ENCODE measurements at regions not wholly inside any gene's neighbourhood (a gene's known extent, or its start where the extent isn't known, plus 50 kb on each side); places are given as distances from the start of the nearest gene placed in this dataset.

DNA sequence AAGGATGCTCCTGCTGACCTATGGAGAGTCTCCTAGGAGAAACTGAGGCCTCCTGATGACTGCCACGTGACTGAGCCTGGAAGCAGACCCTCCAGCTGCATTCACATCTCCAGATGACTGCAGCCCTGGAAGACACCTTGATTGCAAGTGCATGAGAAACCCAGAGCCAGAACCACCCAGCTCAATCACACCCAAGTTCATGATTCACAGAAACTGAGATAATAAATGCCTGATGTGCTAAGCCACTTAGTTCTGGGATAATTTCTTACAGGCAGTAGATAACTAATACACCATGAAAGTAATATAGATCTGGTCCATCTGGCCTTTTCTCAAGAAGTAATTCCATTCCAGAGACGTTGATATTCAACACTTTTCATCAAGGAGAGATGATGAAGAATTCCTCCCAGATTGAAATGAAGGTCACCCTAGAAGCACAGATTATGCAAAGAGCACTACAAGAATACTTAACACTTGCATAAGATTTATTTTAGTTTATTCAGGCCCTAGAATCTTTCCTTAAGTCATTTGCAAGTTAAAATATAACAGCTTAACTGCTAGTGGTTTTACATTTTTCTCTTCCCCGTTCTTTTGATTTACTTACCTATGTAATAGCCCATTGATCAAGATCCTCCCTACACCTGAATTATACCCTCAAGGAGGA lies 208.2 kb upstream of the INHBA start:
- DNase-seq (ENCODE audit: low spot score) = no peak

DNA sequence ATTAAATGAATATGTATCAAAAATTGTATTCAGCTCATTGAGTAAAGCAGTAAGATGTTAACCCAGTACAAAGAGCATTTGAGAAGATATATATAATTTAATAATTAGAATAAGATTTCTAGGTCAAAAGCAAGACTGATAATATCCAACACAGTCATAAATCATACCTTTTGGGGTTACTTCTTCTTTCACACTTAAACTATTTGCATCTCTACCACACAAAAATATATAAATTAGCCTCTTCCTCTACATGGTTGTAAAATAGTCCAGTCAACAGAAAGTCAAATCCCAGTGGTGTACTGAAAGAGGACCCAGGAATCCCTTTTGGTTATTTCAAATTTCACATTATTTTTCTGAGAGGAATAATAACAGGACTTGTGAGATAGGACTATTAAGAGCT lies 204.6 kb upstream of the INHBA start:
- no peak for DNase-seq (ENCODE audit: low spot score)

GRCh38 chr7:41900532-41900931 lies 197.6 kb upstream of the INHBA start:
- no peak for DNase-seq (ENCODE audit: low spot score)

GRCh38 chr7:41899823-41900433 lies 197.0 kb upstream of the INHBA start:
- DNase-seq (ENCODE audit: low spot score) = no peak

DNA sequence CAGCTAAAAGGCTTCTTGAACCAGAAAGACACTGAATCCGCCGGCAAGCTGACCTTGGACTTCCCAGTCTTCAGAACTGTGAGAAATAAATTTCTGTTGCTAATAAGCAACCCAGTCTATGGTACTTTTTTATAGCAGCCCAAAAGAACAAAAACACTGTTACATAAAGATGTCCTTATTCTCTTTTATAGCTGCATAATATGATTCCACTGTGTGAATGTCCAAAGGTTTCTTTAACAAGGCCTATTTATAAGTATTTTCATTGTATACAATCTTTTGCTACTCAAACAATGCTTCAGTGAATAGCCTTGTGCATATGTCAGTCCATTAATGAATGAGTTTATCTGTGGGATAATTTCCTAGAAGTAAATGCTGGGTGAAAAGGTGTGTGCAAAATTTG lies 190.8 kb upstream of the INHBA start:
- DNase-seq (ENCODE audit: low spot score) = no peak

DNA sequence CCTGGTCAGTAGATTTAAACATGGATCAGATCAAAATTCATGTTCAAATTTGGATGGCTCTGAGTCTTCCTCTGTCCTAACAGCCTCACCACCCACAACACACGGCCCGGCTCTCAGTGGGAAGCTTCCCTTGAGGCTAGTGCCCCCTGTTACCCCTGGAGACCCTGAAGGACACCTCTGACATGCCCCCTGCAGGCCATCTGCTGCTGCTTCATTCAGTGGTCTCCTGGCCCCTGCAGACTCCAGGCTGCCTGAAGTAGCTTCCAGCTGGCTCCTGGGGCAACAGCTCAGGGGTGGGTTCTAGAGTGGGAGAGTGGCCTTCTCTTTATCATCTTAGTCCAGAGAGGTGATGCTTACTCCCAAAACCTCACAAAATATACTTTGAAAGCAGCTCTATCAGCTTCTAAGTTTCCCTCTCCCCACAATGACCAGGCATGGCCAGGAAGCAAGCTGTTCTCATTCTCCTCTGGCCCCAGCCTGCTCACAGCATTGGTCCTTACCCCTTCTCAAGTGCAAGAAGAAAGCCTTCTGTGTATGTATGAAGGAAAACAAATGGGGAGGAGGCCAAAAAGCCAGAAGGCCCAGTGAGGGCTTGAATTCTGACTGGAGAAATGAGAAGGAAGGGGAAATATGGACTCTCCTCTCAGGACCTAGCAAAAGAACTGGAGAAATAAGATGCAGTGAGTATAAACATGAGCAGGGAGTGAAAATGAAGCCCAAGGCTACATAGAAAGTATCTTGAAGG lies 189.6 kb upstream of the INHBA start:
- DNase-seq (ENCODE audit: low spot score) = no peak

DNA sequence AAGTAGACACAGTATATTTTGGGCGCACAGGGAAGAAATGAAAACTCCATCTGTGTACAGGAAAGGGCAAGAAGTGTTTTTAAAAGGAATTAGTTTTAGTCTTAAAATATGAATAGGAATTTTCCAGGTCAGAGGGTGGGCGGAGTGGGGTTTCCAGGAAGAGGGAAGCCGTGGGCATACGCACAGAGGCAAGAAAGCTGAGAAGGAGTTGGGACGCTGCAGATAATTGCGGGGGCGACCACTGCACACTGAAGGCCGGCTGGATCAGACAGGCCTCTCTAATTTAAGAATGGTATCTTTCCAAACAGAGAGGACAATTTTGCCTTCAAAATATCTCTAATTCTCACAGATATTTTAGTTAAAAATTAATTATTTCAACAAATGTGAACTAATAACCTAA lies 189.1 kb upstream of the INHBA start:
- no peak for DNase-seq (ENCODE audit: low spot score)

DNA sequence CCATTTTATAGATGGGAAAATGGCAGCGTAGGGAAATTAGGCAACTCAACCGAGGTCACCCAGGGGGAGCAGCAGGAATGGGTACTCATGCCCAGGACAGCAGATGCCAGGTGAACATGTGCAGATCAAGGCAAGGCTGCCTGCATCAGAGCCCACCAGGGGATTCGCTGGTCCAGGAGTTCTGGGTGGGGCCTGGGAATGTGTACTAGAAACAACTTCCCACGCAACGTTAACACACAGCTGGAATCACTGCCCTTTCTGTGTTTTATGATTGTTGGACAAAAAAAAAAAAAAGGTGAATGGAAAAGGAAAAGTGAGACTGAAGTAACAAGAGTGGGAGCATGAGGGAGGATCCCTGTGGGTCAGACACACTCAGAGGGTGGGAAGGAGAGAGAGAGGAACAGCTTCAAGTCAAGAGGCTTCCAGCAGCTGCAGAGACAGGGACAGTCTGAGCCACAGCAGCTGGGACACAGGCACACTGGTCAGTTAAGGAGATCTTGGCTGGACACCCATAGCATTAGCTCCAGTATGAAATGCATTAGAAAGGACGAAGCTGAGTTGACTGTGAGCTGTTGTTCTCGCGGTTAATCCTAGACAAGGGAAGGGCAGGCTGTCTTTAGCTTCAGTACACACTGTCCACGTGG lies 187.9 kb upstream of the INHBA start:
- DNase-seq (ENCODE audit: low spot score) = no peak

GRCh38 chr7:41889472-41889871 lies 186.6 kb upstream of the INHBA start:
- no peak for DNase-seq (ENCODE audit: low spot score)

GRCh38 chr7:41889040-41889439 lies 186.2 kb upstream of the INHBA start:
- no peak for DNase-seq (ENCODE audit: low spot score)

- DNase-seq (ENCODE audit: low spot score) = no peak
Observed at GRCh38 chr7:41887416-41887815, 184.5 kb upstream of the INHBA start.

DNA sequence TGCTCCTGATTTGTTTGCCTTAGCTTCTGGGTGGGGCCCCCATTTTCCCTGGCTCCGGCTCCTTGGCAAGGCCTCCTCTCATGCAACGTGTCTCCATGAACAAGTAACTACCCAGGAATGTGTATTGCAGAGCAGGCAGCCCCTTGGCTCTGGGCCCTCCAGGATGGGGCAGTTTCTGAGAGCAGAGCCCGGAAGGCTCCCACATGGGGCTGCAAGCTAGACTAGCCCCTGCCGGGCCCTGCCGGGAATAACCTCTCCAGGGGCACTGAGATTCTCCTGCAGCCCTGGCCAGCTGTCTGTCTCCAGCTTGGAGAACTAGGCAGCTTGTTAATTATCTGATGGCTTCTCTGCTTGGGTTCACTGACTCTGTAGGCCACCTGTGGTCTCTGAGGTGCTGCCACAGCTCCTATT lies 184.0 kb upstream of the INHBA start:
- DNase-seq (ENCODE audit: low spot score) = peak; percentile 81

DNA sequence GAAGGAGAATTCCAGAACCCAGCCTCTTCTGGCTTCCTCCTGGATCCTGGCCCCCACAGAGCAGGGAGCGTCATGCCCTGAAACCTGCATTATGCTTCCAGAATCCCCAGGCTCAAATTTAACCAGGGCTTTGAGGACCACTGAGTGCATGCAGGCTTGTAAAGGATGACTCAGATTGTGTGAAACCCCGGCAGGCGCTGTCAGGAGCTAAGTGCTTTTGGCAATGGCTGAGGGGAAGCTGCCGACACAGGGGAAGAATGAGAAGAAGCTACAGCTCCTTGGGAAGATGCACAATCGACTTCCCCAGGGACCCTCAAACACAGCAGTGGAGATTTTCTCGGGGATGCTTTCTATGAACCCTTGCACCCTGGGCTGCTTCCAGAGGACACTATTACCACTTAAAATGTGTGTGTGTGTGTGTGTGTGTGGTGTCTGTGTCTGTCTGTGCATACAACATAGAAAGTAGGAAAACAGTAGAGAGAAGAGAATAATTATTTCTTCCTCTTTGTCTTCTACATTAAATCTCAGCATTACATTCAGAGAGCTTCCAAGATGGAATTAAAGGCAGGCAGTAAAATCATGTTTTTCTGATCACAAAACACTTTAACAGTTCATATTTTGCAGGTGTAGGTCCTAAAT lies 183.5 kb upstream of the INHBA start:
- peak; percentile 51 for DNase-seq (ENCODE audit: low spot score)

DNA sequence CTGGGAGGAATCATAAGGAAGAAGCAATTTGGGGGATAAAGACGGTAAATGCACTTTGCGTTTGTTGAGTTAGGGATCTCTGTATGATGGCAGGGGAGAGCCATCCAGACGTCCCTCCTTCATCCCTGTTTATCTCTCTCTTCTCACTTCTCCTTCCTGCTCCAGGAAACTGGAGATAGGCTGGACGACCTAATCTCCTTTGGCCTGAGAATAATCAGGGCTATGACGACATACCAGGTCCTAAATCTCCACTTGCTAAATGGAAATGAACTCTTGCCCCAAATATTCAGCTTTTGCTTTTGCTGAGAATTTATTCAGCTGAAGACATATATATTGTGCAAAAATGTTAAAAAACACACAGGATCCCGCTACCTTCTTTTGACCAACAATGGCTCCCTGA lies 182.9 kb upstream of the INHBA start:
- DNase-seq (ENCODE audit: low spot score) = no peak

DNA sequence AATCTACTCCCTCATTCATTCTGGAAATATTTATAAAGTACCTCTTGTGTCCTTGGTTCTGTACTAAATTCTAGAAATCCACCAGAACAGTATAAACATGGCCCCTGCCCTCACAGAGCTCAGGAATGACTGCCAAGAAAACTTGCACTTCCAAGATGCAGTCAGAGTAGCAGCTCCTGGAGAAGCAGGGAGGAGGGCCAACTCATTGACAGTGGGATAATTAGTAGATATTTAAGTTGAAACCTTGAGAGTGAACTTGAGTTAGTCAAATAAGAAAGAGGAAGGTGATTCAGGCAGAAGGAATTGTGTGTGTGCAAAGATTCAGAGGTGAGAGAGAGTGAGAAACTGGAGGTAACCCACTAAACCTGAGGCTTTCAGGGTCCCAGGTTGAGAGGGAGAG lies 182.2 kb upstream of the INHBA start:
- DNase-seq (ENCODE audit: low spot score) = no peak

GRCh38 chr7:41882745-41883420 lies 180.0 kb upstream of the INHBA start:
- no peak for DNase-seq (ENCODE audit: low spot score)

GRCh38 chr7:41882256-41882655 lies 179.4 kb upstream of the INHBA start:
- DNase-seq (ENCODE audit: low spot score) = no peak

- DNase-seq (ENCODE audit: low spot score) = no peak
Observed at GRCh38 chr7:41881331-41882130, 178.6 kb upstream of the INHBA start.

DNA sequence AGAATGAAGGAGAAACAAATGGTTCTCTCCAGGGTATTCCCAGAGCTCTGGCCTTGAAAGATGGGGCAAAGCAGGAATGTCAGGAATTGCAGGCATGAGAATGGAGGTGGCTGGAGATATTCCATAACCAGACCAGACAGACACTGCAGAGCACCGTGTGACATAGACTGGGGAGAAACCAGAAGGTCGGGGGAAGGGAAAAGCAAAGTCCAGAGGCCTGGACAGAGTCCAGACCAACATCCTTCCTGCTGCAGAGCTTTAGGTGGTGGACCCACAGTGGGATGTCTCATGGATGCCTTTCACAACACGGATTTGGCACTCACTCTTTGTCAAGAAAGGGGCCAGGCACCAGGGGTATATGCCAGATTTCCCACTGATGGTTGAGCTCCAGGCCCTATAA lies 177.2 kb upstream of the INHBA start:
- DNase-seq (ENCODE audit: low spot score) = peak; percentile 52

DNA sequence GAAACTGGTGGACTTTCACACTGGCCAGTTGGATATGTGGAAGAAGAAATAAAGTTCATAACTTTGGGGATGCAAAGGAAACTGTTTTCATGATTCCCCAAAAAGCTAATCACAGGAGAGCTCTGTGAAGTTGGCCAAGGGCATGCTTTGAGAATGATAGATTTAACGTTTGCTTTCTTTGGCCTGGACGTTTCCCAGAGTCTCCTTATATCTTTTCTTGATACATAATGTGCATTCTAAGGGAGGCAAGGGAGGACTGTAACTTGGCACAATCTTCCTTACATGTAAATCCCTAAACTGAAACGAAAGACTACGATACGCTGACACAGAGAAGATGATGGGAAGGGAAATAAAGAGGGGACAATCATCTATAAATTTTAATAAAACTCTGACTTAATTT lies 176.5 kb upstream of the INHBA start:
- DNase-seq (ENCODE audit: low spot score) = no peak
